Fibroblast of lung (primary cell): ENCODE measurements at regions not wholly inside any gene's neighbourhood (a gene's known extent, or its start where the extent isn't known, plus 50 kb on each side); places are given as distances from the start of the nearest gene placed in this dataset.

Experiments
- CTCF ChIP-seq, 2 donors: IDR thresholded peaks in 1 of 2; conservative IDR thresholded peaks in 1 of 2; 1 replicate in 1 of 2; 2 replicates in 1 of 2; pipeline ENCODE4 v1.5.1; 2011 to 2012; ENCODE audit warnings: low read length in 2 of 2, control low read depth in 1 of 2, inconsistent platforms in 1 of 2, low read depth in 1 of 2, mild to moderate bottlenecking in 1 of 2
- EZH2 ChIP-seq: IDR thresholded peaks from 2 replicates; pipeline ENCODE4 v1.5.1; 2012; ENCODE audit warnings: low read length, control low read depth, mild to moderate bottlenecking; ENCODE audit errors: missing control alignments

- no peak for TF ChIP-seq CTCF (conservative IDR thresholded peaks at IDR 0.05 in 1 of 2, IDR thresholded peaks at IDR 0.05 in 1 of 2; ENCODE audit: low read depth in 1 of 2, low read length in 2 of 2)
- TF ChIP-seq EZH2, result no peak
Observed at GRCh38 chr9:89991204-89991790, 386.5 kb downstream of the GADD45G start.
